ENCODE measurements at regions not wholly inside any gene's neighbourhood (a gene's known extent, or its start where the extent isn't known, plus 50 kb on each side); places are given as distances from the start of the nearest gene placed in this dataset.

DNA sequence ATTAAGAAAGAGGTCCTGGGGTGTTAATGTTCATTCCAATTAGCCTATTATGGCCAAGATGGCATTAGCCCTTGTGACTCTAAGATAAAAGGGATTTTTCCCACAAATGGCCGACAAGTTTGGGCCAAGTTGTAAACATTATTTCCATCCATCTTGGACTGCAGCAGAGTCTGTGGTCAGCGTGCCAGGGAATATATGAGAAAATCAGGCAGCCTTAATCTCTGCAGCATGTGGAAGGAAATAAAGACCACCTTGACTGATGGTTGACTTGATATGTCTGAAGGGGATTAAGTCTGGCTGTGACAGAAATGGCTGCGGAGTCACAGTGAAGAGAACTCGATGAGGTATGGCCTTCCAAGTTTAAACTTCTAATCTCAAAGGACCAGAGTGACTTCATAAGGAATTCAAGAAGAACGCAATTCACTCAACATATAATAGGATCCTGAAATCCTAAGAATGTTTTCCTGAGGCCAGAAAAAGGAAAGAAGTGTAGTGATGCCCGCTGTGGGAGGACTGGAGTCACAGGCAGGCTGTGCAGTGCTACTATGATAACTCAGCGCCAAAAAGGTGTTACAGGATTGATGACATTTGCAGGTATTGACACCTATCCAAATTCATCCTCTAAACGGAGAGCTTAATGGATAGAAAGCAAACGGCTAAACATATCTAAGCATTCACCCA, 287.1 kb downstream of the SEC61B start:
- TF ChIP-seq POLR2A (IDR thresholded peaks at IDR 0.05; ENCODE audit: low read depth, low read length) (no peak), TAF1 (IDR thresholded peaks at IDR 0.05; ENCODE audit: borderline replicate concordance, low read depth, low read length) (no peak)
